GM12873 (cell line): ENCODE measurements at regions not wholly inside any gene's neighbourhood (a gene's known extent, or its start where the extent isn't known, plus 50 kb on each side); places are given as distances from the start of the nearest gene placed in this dataset.

ENCODE experiments used
- CTCF ChIP-seq: IDR thresholded peaks from 2 replicates; pipeline ENCODE4 v1.5.1; 2012; ENCODE audit warnings: low read depth, mild to moderate bottlenecking, moderate library complexity, low read length, control low read depth; ENCODE audit not compliant: insufficient read depth; ENCODE audit errors: missing control alignments

DNA sequence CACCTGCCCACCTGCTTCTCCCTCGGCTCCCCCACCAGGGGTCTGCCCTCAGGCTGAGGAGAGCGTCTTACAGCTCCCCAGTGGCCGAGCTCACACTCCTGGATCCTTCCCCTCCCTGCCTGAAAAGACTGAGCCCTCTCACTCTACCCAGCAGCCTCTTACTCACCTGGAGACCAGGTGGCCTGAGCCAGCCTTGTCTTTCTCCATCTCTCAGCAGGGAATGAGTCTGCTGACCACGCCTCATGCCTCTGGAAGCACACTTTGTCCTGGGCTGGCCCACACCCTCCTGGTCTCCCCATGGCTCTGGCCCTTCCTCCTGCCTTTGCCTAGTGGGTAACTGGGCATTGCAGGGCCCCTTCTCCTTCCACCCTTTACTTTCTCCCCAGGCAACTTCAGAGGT is 177.2 kb downstream of the ENGASE start:
- TF ChIP-seq CTCF = no peak

GRCh38 chr17:79249929-79250521 is 175.4 kb downstream of the ENGASE start:
- no peak for TF ChIP-seq CTCF

DNA sequence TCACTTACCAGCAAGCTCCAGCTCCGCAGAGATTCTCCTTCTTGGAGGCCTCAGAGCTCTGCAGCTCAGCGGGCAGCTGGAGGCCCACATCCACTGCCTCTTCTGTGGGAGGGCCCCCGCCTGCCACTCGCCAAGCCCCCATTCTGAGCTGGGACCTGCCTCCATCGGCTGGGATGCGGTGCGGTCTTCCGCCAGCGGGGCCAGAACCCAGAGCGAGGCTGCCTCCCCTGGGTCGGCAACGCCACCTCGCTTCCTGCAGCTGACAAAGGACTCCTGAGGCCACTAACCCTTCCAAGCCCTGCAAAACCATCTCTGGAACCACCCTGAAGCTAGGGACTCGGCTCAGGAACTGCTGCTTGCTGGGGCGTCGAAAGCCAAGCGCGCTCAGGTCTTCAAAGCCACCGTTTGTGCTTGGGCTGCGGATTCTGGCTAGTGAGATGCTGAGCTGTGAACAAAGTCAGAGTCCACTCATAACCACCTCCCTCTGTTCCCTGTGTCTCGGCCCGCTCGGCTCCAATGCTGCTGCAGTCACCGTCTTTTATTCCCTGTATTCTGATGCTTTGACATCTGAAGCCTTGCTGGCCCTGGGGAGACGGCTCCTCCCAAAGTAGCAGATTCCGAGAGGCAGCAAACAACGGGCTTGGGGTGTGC is 174.3 kb downstream of the ENGASE start:
- TF ChIP-seq CTCF = no peak

DNA sequence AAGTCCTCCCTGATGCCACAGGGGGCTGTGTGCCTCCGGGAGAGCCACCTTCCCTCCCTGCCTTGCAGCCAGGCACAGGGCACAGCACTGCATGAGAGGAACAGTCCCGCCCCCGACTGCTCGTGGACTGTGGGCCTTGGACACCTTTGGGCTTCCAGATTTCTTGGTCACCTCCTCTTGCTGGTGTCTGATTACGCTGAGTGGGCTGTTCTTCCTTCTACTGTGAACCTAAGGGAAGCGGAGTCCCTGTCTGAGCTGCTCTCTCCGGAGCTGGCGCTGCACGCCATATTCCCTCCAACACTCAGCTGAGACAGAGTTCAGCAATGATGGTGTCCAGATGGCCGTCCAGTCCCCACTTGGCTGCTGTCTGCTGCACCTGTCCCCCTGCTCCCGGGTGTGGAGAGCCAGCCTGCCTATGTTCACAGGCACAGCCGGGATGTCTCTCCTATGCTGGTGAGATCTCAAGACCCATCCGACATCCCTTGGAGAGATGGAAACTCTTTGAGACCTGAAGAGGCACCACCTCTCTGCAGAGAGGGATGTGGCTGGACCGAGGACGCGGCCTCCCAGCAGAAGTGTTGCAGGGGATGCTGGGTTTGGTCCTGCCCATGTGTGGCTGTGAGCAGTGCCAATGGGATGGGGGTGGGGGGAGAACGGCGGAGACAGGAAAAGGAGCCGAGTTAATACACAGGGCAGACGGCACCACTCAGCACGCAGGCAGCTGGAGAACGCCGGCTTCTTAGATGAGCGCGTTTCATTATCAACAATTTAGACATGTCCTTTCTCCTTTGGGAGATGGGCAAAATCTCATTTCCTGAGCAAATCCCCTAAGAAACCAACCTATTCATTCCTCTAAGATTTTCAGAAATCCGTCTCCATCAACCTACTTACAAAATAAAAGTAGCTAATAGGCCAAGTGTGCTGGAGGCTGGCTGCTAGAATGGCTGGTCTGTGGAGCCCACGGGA is 171.9 kb downstream of the ENGASE start:
- no peak for TF ChIP-seq CTCF

- TF ChIP-seq CTCF = no peak
Measured at GRCh38 chr17:79244665-79245064, 170.0 kb downstream of the ENGASE start.

GRCh38 chr17:79243996-79244395 is 169.4 kb downstream of the ENGASE start:
- TF ChIP-seq CTCF = no peak

- TF ChIP-seq CTCF = no peak
Measured at GRCh38 chr17:79243603-79243990, 169.0 kb downstream of the ENGASE start.
